Epithelial cell of esophagus (primary cell): ENCODE measurements at regions not wholly inside any gene's neighbourhood (a gene's known extent, or its start where the extent isn't known, plus 50 kb on each side); places are given as distances from the start of the nearest gene placed in this dataset.
A peak's percentile ranks its signal among the peaks of the same experiment; 100 is the strongest.

ENCODE experiments used
- DNase-seq: peaks from one replicate; pipeline ENCODE4 v3.0.0; 2010; ENCODE audit warnings: low read depth
- H3K4me3 ChIP-seq: 2 replicates; pipeline ENCODE4 v1.5.1; 2011; ENCODE audit warnings: mild to moderate bottlenecking, low read length, control low read depth
- TF ChIP-seq, protein P1 (sequence below): IDR thresholded peaks from 2 replicates; pipeline ENCODE4 v1.5.1; 2011; ENCODE audit warnings: low read depth, mild to moderate bottlenecking, low read length, control low read depth, inconsistent platforms; ENCODE audit not compliant: insufficient read depth; ENCODE audit errors: missing control alignments

GRCh38 chr9:107540164-107540561 lies 50.6 kb upstream of the KLF4 start:
- no peak overlapping the region for H3K4me3 ChIP-seq
- TF ChIP-seq, protein P1, sequence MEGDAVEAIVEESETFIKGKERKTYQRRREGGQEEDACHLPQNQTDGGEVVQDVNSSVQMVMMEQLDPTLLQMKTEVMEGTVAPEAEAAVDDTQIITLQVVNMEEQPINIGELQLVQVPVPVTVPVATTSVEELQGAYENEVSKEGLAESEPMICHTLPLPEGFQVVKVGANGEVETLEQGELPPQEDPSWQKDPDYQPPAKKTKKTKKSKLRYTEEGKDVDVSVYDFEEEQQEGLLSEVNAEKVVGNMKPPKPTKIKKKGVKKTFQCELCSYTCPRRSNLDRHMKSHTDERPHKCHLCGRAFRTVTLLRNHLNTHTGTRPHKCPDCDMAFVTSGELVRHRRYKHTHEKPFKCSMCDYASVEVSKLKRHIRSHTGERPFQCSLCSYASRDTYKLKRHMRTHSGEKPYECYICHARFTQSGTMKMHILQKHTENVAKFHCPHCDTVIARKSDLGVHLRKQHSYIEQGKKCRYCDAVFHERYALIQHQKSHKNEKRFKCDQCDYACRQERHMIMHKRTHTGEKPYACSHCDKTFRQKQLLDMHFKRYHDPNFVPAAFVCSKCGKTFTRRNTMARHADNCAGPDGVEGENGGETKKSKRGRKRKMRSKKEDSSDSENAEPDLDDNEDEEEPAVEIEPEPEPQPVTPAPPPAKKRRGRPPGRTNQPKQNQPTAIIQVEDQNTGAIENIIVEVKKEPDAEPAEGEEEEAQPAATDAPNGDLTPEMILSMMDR: no peak
- DNase-seq: no peak

DNA sequence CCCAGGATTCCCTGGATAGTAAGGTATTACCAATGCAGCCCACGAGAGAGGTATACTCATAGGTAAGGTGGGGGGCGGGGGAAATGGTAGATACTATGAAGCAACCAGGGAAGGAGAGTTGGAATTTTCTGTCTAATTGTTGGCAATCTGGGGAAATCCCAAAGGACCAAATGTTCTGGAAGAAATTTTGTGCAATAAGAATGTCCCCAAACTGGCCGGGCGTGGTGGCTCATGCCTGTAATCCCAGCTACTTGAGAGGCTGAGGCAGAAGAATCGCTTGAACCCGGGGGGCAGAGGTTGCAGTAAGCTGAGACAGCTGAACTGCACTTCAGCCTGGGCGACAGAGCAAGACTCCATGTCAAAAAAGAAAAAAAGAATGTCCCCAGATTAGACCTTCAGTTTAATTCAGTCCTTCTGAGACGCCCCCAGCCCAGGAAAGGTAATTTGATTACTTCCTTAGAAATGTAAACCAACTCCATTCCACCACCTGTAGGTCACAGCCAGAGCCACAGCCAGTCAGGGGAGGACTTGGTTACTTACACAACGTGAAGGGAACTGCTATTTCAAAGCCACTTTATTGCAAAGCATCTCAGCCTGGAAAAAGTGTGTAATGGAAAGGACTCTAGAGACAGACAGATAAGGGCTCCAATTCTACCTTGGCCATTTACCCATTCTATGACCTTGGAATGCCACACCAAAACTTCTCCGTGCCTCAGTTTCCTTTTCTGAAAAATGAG lies 50.0 kb upstream of the KLF4 start:
- peak; percentile 25 for DNase-seq
- H3K4me3 ChIP-seq: no peak overlapping the region
- TF ChIP-seq, protein P1: no peak
